Common myeloid progenitor, CD34-positive (primary cell): ENCODE measurements at regions not wholly inside any gene's neighbourhood (a gene's known extent, or its start where the extent isn't known, plus 50 kb on each side); places are given as distances from the start of the nearest gene placed in this dataset.
"Not testable (repeated sequence)": the region's sequence is repeated elsewhere in the genome, so short reads cannot be mapped to it uniquely, and the experiment has no call there.

Experiments
- CTCF ChIA-PET: fragments of 350-600 bp; sonication (Branson Sonifier 250); formaldehyde crosslinking; loops from one replicate; lab custom pipeline; 2021; ENCODE audit warnings: antibody characterized with exemption; lab: Charles Lee
- POLR2A ChIA-PET: fragments of 350-600 bp; sonication (Branson Sonifier 250); formaldehyde crosslinking; loops from one replicate; lab custom pipeline; 2021; ENCODE audit warnings: antibody characterized with exemption; lab: Charles Lee
- DNase-seq, 3 donors: peaks; one replicate each; pipeline versions ENCODE4 v3.0.0 to v3.0.0-alpha.2; 2013
- H3K27ac ChIP-seq, 2 experiments: 1 replicate in 1 of 2; 2 replicates in 1 of 2; pipeline ENCODE4 v1.7.0; 2013; ENCODE audit warnings: inconsistent platforms in 2 of 2, low read length in 2 of 2, mild to moderate bottlenecking in 2 of 2, low read depth in 1 of 2, moderate library complexity in 1 of 2; ENCODE audit not compliant: severe bottlenecking in 2 of 2, insufficient read depth in 1 of 2, poor library complexity in 1 of 2
- H3K27me3 ChIP-seq, 5 experiments: replicated peaks in 2 of 5; 1 replicate in 3 of 5; 2 replicates in 2 of 5; pipeline versions ENCODE4 v1.6.1 to v1.7.0; 2013; ENCODE audit warnings: low read length in 4 of 5, mild to moderate bottlenecking in 2 of 5, moderate library complexity in 2 of 5, inconsistent platforms in 1 of 5; ENCODE audit not compliant: insufficient read depth in 5 of 5, control insufficient read depth in 4 of 5
- H3K36me3 ChIP-seq, 4 experiments: 1 replicate in 2 of 4; 2 replicates in 2 of 4; pipeline versions ENCODE4 v1.6.1 to v1.7.0; 2013; ENCODE audit warnings: low read length in 3 of 4, control low read depth in 1 of 4, mild to moderate bottlenecking in 1 of 4; ENCODE audit not compliant: control insufficient read depth in 4 of 4, insufficient read depth in 4 of 4
- H3K4me1 ChIP-seq, 4 experiments: 1 replicate in 3 of 4; 2 replicates in 1 of 4; pipeline versions ENCODE4 v1.6.1 to v1.7.1; 2013; ENCODE audit warnings: low read length in 3 of 4, mild to moderate bottlenecking in 3 of 4, control low read depth in 1 of 4, inconsistent platforms in 1 of 4, moderate library complexity in 1 of 4; ENCODE audit not compliant: control insufficient read depth in 4 of 4, insufficient read depth in 4 of 4; ENCODE audit errors: control extremely low read depth in 1 of 4
- H3K4me3 ChIP-seq, 7 experiments: 1 replicate in 4 of 7; 2 replicates in 3 of 7; pipeline versions ENCODE4 v1.5.1 to v1.7.0; 2013; ENCODE audit warnings: mild to moderate bottlenecking in 7 of 7, low read length in 6 of 7, moderate library complexity in 6 of 7, inconsistent platforms in 2 of 7, low read depth in 2 of 7, control low read depth in 1 of 7; ENCODE audit not compliant: insufficient read depth in 4 of 7, control insufficient read depth in 1 of 7; ENCODE audit errors: extremely low read depth in 1 of 7
- H3K9me3 ChIP-seq, 5 experiments: 1 replicate in 4 of 5; 2 replicates in 1 of 5; pipeline versions ENCODE4 v1.6.1 to v1.7.1; 2013; ENCODE audit warnings: low read length in 4 of 5, mild to moderate bottlenecking in 2 of 5, inconsistent platforms in 1 of 5, low read depth in 1 of 5, moderate library complexity in 1 of 5; ENCODE audit not compliant: control insufficient read depth in 4 of 5, insufficient read depth in 2 of 5; ENCODE audit errors: control extremely low read depth in 1 of 5
- WGBS: methylation state at CpG from one replicate; pipeline ENCODE4 v1.1.5; 2013; ENCODE audit not compliant: insufficient coverage; 5-methylcytosine and 5-hydroxymethylcytosine counted together

DNA sequence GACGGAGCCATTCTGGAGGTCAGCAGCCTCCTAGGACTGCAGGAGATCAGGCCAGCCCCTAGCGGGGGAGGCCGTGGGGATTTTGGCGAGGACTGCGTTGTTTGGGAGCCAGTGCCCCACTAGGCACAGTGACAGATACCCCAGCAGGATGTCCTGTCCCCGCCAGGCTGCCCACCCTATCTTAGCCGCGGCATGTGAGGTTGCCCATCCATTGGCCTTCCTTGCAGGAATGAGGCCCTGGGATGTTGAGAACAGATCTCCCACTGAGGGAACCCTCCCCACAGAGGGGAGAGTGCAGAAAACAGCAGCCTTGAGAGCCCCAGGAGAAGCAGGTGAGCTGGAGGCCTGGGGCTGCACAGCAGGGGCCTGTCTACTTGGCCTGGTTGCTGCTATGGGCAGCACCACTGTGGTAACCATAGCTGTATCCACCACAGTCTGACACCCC lies 385.5 kb downstream of the TMEM121 start:
- CTCF ChIA-PET, DNase-seq, H3K27me3 ChIP-seq, POLR2A ChIA-PET: not testable (repeated sequence)
- 25% methylated on average over 6 of the region's 8 CpGs for WGBS
- Histone ChIP-seq H3K27ac (peak overlapping the region in 1 of 2 experiments; percentile 68), H3K4me3 (peak overlapping the region in 6 of 7 experiments; percentile 13 to 76 (median 70)), H3K4me1 (peaks cover 0 to 97% (median 81%) of the 10 kb centered on the region in 4 experiments), H3K36me3 (peaks cover 0 to 68% (median 11%) of the 10 kb centered on the region in 4 experiments), H3K9me3 (peaks cover 0 to 11% (median 0%) of the 10 kb centered on the region in 5 experiments)

DNA sequence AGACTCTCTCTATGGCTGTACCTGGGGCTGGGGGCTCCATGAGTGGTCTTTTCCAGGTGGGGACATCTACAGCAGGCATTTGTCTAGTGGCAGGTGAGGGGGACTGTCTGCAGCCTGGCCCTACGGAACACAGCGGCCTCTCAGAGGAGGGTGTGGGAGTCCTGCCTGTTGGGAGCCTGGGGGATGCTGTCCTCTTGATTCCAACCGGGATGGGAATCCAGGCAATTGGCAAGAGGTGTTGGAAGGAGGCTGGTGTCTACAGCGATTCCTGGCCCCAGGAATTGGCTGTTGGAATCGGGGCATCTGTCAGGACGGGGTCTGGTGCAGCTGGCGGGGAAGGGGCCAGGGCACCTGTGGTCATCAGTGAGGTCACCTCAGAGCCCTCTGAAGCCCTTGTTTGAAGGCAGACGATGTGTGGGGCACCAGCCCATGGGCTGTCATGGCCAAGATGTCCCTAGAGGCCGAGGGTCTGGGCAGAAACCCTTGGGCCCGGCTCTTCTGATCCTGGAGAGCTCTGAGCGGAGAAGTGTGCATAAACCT lies 386.3 kb downstream of the TMEM121 start:
- no peaks in the 10 kb centered on the region for H3K27me3 ChIP-seq
- peak overlapping the region in 5 of 7 experiments; percentile 33 to 60 (median 38) for H3K4me3 ChIP-seq
- ChIA-PET POLR2A (no interaction called here), CTCF (no interaction called here)
- H3K9me3 ChIP-seq, result peaks cover 0 to 11% (median 0%) of the 10 kb centered on the region in 5 experiments
- H3K27ac ChIP-seq, result peak overlapping the region in 1 of 2 experiments; percentile 53
- peaks cover 0 to 60% (median 17%) of the 10 kb centered on the region in 4 experiments for H3K36me3 ChIP-seq
- peaks cover 0 to 97% (median 81%) of the 10 kb centered on the region in 4 experiments for H3K4me1 ChIP-seq
- no peak for DNase-seq
- WGBS, result 78% methylated on average over 11 of the region's 11 CpGs

DNA sequence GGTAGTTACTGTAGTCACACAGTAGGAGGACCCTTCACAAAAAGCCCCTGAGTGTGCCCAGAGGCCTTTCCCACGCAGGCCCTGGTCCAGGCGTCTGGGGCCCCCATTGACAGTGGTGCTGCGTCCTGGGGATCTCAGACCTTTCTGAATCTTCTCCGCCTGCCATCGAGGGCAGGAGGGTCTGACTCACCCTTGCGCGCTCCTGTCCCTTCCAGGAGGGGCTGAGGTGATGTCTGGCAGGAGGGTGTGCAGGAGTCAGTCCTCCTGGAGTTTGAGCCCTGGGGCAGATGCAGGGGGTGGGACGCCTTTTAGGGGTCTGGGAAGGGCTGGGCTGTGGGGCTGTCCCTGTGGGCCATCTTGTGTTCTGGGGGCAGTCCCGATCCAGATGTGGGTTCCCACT lies 386.8 kb downstream of the TMEM121 start:
- 75% methylated on average over 5 of the region's 9 CpGs for WGBS

DNA sequence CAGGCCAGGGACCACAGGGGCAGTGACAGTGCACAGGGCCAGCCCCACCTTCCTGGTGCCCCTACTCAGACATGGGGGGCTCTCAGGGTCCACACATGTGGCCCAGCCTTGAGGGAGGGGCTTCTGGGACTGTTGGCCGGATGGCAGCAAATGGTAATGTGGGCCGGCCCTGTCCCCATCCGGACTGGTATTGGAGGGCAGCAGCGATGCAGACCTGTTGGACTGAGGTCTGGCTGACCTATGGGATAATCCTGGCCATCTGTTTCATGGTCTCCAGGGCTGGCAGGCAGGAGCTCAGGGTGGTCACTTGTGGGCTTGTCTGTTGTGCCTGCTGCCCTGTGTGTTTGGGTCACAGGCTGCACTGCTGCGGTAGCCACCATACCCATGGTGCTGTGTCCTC lies 387.5 kb downstream of the TMEM121 start:
- ChIA-PET CTCF (no interaction called here), POLR2A (no interaction called here)
- H3K4me3 ChIP-seq, result peak overlapping the region in 5 of 7 experiments; percentile 4 to 60 (median 40)
- H3K27ac ChIP-seq, result peak overlapping the region in 1 of 2 experiments; percentile 53
- WGBS, result 71% methylated on average over 5 of the region's 5 CpGs
- H3K4me1 ChIP-seq, result peaks cover 0 to 97% (median 82%) of the 10 kb centered on the region in 4 experiments
- H3K9me3 ChIP-seq, result peaks cover 0 to 11% (median 0%) of the 10 kb centered on the region in 5 experiments
- no peak for DNase-seq
- H3K36me3 ChIP-seq, result peaks cover 0 to 63% (median 19%) of the 10 kb centered on the region in 4 experiments
- no peaks in the 10 kb centered on the region for H3K27me3 ChIP-seq

More for the DNA sequence above, 386.8 kb downstream of the TMEM121 start:
- H3K27ac ChIP-seq, result peak overlapping the region; percentile 46 to 53
- peaks cover 0 to 97% (median 81%) of the 10 kb centered on the region in 4 experiments for H3K4me1 ChIP-seq
- peaks cover 0 to 11% (median 0%) of the 10 kb centered on the region in 5 experiments for H3K9me3 ChIP-seq
- ChIA-PET CTCF (no interaction called here), POLR2A (no interaction called here)
- peaks cover 0 to 61% (median 17%) of the 10 kb centered on the region in 4 experiments for H3K36me3 ChIP-seq
- peak overlapping the region in 5 of 7 experiments; percentile 4 to 60 (median 40) for H3K4me3 ChIP-seq
- no peak for DNase-seq
- H3K27me3 ChIP-seq, result no peaks in the 10 kb centered on the region

DNA sequence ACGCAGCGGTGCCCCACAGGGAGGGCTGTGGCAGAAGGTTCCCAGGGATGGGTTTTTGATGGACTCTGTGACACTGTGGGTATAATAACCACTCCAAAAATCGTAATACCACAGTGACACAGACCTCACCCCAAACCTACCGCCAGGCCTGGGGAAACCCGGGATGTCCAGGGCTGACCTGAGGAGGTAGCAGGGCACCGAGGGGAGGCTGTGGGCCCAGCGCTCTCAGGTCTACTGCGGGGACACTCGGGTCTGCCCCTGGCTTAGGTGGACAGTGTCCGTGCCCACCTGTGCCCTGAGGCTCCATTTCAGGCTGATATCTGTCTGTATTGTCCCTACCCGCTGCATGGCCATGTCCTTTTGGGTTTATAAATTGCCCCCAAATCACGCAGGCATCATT lies 387.9 kb downstream of the TMEM121 start:
- DNase-seq, H3K27me3 ChIP-seq, POLR2A ChIA-PET: not testable (repeated sequence)
- peaks cover 0 to 97% (median 82%) of the 10 kb centered on the region in 4 experiments for H3K4me1 ChIP-seq
- H3K36me3 ChIP-seq, result peaks cover 0 to 67% (median 20%) of the 10 kb centered on the region in 4 experiments
- WGBS, result 83% methylated on average over 8 of the region's 12 CpGs
- H3K4me3 ChIP-seq, result peak overlapping the region in 3 of 7 experiments; percentile 22 to 60 (median 54)
- peaks cover 0 to 11% (median 0%) of the 10 kb centered on the region in 5 experiments for H3K9me3 ChIP-seq
- CTCF ChIA-PET, result interaction anchor here (1.3 kb wide), 1 partner anchor 10 kb away, joined by 5 read pairs; no protein-coding TSS in a partner anchor
- peak overlapping the region in 1 of 2 experiments; percentile 14 for H3K27ac ChIP-seq

DNA sequence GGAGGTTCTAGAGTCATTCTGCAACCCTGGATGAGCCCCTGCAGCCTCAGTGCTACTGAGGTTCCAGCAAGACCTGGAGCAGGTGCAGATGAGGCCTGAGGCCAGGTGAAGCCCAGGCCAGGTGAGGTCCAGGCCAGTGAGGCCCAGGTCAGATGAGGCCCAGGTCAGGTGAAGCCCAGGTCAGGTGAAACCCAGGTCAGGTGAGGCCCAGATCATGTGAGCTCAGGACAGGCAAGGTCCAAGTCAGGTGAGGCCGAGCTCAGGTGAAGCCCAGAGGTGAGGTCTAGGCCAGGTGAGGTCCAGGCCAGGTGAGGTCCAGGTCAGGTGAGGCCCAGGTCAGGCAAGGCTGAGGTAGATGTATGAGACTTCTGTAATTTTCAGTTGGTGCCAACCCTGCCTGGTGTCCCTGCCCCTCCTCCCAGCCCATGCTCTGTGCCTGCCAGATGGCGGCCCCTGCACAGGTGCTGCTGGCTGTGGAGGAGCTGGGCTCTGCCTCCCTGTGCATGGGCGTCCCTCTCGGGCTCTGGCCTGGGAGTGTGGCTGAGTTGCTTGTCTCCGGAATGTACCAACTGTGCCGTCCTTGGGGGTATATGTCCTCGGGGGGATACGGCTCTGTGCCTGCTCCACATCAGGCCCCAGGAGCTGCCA lies 388.5 kb downstream of the TMEM121 start:
- ChIA-PET POLR2A (no interaction called here), CTCF (interaction anchor here (1.3 kb wide), 1 partner anchor 9 kb away, joined by 5 read pairs; no protein-coding TSS in a partner anchor)
- Histone ChIP-seq H3K4me3 (peak overlapping the region in 5 of 7 experiments; percentile 11 to 60 (median 31)), H3K27me3 (no peaks in the 10 kb centered on the region), H3K9me3 (peaks cover 0 to 11% (median 0%) of the 10 kb centered on the region in 5 experiments), H3K36me3 (peaks cover 0 to 69% (median 24%) of the 10 kb centered on the region in 4 experiments), H3K27ac (peak overlapping the region in 1 of 2 experiments; percentile 19), H3K4me1 (peaks cover 0 to 97% (median 83%) of the 10 kb centered on the region in 4 experiments)
- DNase-seq, result peak in 1 of 3 donors; percentile 43
- 83% methylated on average over 7 of the region's 8 CpGs for WGBS
